Loucy (cell line): ENCODE measurements at regions not wholly inside any gene's neighbourhood (a gene's known extent, or its start where the extent isn't known, plus 50 kb on each side); places are given as distances from the start of the nearest gene placed in this dataset.

Experiments
- H2AFZ ChIP-seq: fragments of 200-600 bp; sonication (generic); 2 replicates; pipeline ENCODE4 v1.6.0; 2016; ENCODE audit warnings: antibody characterized with exemption, mild to moderate bottlenecking, low read length, moderate library complexity
- H3F3A ChIP-seq: fragments of 200-600 bp; 2 replicates; pipeline ENCODE4 v1.6.0; 2016; ENCODE audit warnings: antibody characterized with exemption, low read depth, mild to moderate bottlenecking
- H3K27me3 ChIP-seq: fragments of 200-600 bp; sonication (generic); 2 replicates; pipeline ENCODE4 v1.6.1; 2014; ENCODE audit warnings: low read length, mild to moderate bottlenecking; ENCODE audit not compliant: insufficient read depth, poor library complexity, severe bottlenecking
- H3K36me3 ChIP-seq: fragments of 200-600 bp; sonication (generic); 2 replicates; pipeline ENCODE4 v1.6.1; 2016; ENCODE audit warnings: low read length; ENCODE audit not compliant: insufficient read depth
- H3K4me1 ChIP-seq: fragments of 200-600 bp; sonication (generic); 2 replicates; pipeline ENCODE4 v1.5.1; 2014; ENCODE audit warnings: low read length, mild to moderate bottlenecking; ENCODE audit not compliant: insufficient read depth, poor library complexity, severe bottlenecking
- H3K4me2 ChIP-seq: fragments of 200-600 bp; sonication (generic); 2 replicates; pipeline ENCODE4 v1.6.0; 2014; ENCODE audit warnings: antibody characterized with exemption, low read length, low read depth, mild to moderate bottlenecking; ENCODE audit not compliant: poor library complexity, severe bottlenecking
- H3K4me3 ChIP-seq: fragments of 200-600 bp; sonication (generic); 2 replicates; pipeline ENCODE4 v1.5.1; 2014; ENCODE audit warnings: low read length, mild to moderate bottlenecking, mixed read lengths; ENCODE audit not compliant: poor library complexity, severe bottlenecking
- H3K79me2 ChIP-seq: fragments of 200-600 bp; sonication (generic); 2 replicates; pipeline ENCODE4 v1.6.1; 2014; ENCODE audit warnings: low read length; ENCODE audit not compliant: insufficient read depth
- H3K9ac ChIP-seq: fragments of 200-600 bp; sonication (generic); 2 replicates; pipeline ENCODE4 v1.6.0; 2014; ENCODE audit warnings: mild to moderate bottlenecking, low read depth, low read length, moderate library complexity; ENCODE audit not compliant: poor library complexity, severe bottlenecking
- H3K9me2 ChIP-seq: fragments of 200-600 bp; sonication (generic); replicated peaks from 2 replicates; pipeline ENCODE4 v1.6.1; 2016; ENCODE audit warnings: low read depth, low read length, mixed read lengths
- H3K9me3 ChIP-seq: fragments of 200-600 bp; sonication (generic); 2 replicates; pipeline ENCODE4 v1.6.1; 2014; ENCODE audit warnings: mild to moderate bottlenecking, antibody characterized with exemption, low read length, low read depth; ENCODE audit not compliant: insufficient read depth
- H4K20me1 ChIP-seq: fragments of 200-600 bp; sonication (generic); 2 replicates; pipeline ENCODE4 v1.6.0; 2014; ENCODE audit warnings: antibody characterized with exemption, low read length, mild to moderate bottlenecking; ENCODE audit not compliant: insufficient read depth, poor library complexity, severe bottlenecking
- EZH2phosphoT487 ChIP-seq: fragments of 200-600 bp; IDR thresholded peaks from 2 replicates; pipeline ENCODE4 v1.6.1; 2018; ENCODE audit warnings: antibody characterized with exemption, mild to moderate bottlenecking, moderate library complexity, borderline replicate concordance
- TF ChIP-seq, protein P1 (sequence below): fragments of 200-600 bp; sonication (generic); conservative IDR thresholded peaks from 2 replicates; pipeline ENCODE4 v1.5.1; 2014; ENCODE audit warnings: mild to moderate bottlenecking, antibody characterized with exemption, low read length

DNA sequence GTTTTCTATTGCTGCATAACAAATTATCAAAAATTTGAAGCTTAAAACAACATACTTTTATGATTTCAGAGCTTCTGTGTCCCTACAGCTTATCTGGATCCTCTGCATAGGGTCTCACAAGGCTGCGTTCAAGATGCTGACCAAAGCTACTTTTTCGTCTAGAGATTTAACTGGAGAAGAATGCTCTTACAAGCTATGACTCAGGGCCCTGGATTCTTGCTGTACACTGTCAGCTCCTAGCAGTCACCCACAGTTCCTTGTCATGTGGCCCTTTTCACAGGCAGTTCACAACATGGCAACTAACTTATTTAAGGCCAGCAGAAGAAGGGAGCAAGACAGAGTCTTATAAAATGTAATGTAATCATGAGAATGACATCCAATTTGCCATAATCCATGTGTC lies 70.8 kb upstream of the FAM174A start:
- Histone ChIP-seq H3K4me2 (no peak overlapping the region), H3F3A (no peaks in the 10 kb centered on the region), H3K27me3 (no peaks in the 10 kb centered on the region), H3K36me3 (no peaks in the 10 kb centered on the region), H3K9me2 (no peaks in the 10 kb centered on the region), H3K4me1 (no peaks in the 10 kb centered on the region), H4K20me1 (no peaks in the 10 kb centered on the region), H3K79me2 (no peaks in the 10 kb centered on the region), H3K9me3 (no peaks in the 10 kb centered on the region), H3K4me3 (no peak overlapping the region), H2AFZ (no peak overlapping the region), H3K9ac (no peak overlapping the region)
- TF ChIP-seq EZH2phosphoT487 = no peak
- TF ChIP-seq, protein P1, sequence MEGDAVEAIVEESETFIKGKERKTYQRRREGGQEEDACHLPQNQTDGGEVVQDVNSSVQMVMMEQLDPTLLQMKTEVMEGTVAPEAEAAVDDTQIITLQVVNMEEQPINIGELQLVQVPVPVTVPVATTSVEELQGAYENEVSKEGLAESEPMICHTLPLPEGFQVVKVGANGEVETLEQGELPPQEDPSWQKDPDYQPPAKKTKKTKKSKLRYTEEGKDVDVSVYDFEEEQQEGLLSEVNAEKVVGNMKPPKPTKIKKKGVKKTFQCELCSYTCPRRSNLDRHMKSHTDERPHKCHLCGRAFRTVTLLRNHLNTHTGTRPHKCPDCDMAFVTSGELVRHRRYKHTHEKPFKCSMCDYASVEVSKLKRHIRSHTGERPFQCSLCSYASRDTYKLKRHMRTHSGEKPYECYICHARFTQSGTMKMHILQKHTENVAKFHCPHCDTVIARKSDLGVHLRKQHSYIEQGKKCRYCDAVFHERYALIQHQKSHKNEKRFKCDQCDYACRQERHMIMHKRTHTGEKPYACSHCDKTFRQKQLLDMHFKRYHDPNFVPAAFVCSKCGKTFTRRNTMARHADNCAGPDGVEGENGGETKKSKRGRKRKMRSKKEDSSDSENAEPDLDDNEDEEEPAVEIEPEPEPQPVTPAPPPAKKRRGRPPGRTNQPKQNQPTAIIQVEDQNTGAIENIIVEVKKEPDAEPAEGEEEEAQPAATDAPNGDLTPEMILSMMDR = no peak

DNA sequence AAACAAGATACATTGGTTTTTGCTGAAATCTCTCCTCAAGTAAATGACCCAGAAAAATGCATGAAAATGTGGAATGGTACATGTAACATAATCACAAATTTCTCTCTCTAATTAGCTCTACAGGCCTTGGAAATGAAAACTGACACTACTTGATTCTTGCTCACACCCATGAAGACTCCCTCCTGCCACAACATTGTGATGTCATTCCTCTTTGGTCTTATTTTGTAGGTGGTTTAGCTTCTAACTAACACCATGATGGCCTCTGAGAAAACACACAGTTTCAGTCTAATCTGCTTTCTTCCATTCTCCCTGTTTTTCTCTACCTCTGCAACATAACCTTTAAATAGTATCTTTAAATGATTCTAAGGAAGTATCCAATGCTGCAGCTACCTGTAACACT lies 78.6 kb upstream of the FAM174A start:
- Histone ChIP-seq H3K27me3 (no peaks in the 10 kb centered on the region), H3K9ac (no peak overlapping the region), H2AFZ (no peak overlapping the region), H3K4me3 (no peak overlapping the region), H3K9me2 (no peaks in the 10 kb centered on the region), H3K4me2 (no peak overlapping the region), H3K36me3 (no peaks in the 10 kb centered on the region), H3K9me3 (no peaks in the 10 kb centered on the region), H3K4me1 (no peaks in the 10 kb centered on the region), H3K79me2 (no peaks in the 10 kb centered on the region), H3F3A (no peaks in the 10 kb centered on the region), H4K20me1 (no peaks in the 10 kb centered on the region)
- TF ChIP-seq EZH2phosphoT487 = no peak
- TF ChIP-seq, protein P1 = no peak

DNA sequence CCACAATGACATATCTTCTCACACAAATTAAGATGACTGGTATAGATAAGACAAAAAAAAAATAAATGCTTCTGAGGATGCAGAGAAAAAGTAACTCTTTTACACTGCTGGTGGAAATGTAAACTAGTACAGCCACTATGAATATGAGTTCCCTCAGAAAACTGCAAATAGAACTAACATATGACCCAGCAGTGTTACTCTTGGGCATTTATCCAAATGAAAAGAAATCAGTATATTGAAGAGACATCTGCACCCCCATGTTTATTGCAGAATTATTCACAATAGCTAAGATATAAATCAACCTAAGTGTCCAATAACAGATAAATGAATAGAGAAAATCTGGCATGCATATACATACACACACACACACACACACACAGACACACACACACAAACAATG lies 83.0 kb upstream of the FAM174A start:
- no peaks in the 10 kb centered on the region for H4K20me1 ChIP-seq
- no peak overlapping the region for H3K4me2 ChIP-seq
- H3K27me3 ChIP-seq = no peaks in the 10 kb centered on the region
- H3F3A ChIP-seq = no peaks in the 10 kb centered on the region
- H3K9ac ChIP-seq = no peak overlapping the region
- no peaks in the 10 kb centered on the region for H3K9me2 ChIP-seq
- H3K4me3 ChIP-seq = no peak overlapping the region
- H3K4me1 ChIP-seq = no peaks in the 10 kb centered on the region
- H2AFZ ChIP-seq = no peak overlapping the region
- no peaks in the 10 kb centered on the region for H3K36me3 ChIP-seq
- TF ChIP-seq, protein P1 = no peak
- TF ChIP-seq EZH2phosphoT487 = no peak
- H3K79me2 ChIP-seq = no peaks in the 10 kb centered on the region
- no peaks in the 10 kb centered on the region for H3K9me3 ChIP-seq
